Muscle layer of colon (tissue), 2 donors: ENCODE measurements at regions not wholly inside any gene's neighbourhood (a gene's known extent, or its start where the extent isn't known, plus 50 kb on each side); places are given as distances from the start of the nearest gene placed in this dataset.
"Not testable (repeated sequence)": the region's sequence is repeated elsewhere in the genome, so short reads cannot be mapped to it uniquely, and the experiment has no call there.

Source experiments
- H3K27ac ChIP-seq: one replicate; pipeline ENCODE4 v1.7.0; 2013; ENCODE audit warnings: low read depth, mild to moderate bottlenecking, low read length, moderate library complexity
- H3K27me3 ChIP-seq, 2 donors: one replicate each; pipeline ENCODE4 v1.7.0; 2013; ENCODE audit warnings: low read length in 2 of 2, mild to moderate bottlenecking in 2 of 2; ENCODE audit not compliant: insufficient read depth in 2 of 2, control insufficient read depth in 1 of 2
- H3K36me3 ChIP-seq: one replicate; pipeline ENCODE4 v1.7.0; 2013; ENCODE audit warnings: mild to moderate bottlenecking, low read length; ENCODE audit not compliant: insufficient read depth
- H3K4me1 ChIP-seq: one replicate; pipeline ENCODE4 v1.7.0; 2013; ENCODE audit warnings: mild to moderate bottlenecking, low read length; ENCODE audit not compliant: insufficient read depth
- H3K4me3 ChIP-seq, 2 donors: one replicate each; pipeline ENCODE4 v1.7.0; 2013; ENCODE audit warnings: low read length in 2 of 2, low read depth in 1 of 2, mild to moderate bottlenecking in 1 of 2, moderate library complexity in 1 of 2
- H3K9ac ChIP-seq: one replicate; pipeline ENCODE4 v1.7.0; 2013; ENCODE audit warnings: low read length
- H3K9me3 ChIP-seq: one replicate; pipeline ENCODE4 v1.7.0; 2013; ENCODE audit warnings: mild to moderate bottlenecking, low read length
- donor health status: abdominal sarcoma.
- donor health status: Adenocarcinoma of cecum.

GRCh38 chr1:220966041-220966440, 86.8 kb downstream of the HLX start:
- no peaks in the 10 kb centered on the region for H3K9me3 ChIP-seq
- H3K9ac ChIP-seq = no peak overlapping the region
- H3K27me3 ChIP-seq = no peaks in the 10 kb centered on the region
- no peak overlapping the region for H3K27ac ChIP-seq
- no peak overlapping the region for H3K4me3 ChIP-seq
- H3K4me1 ChIP-seq = peaks cover 7% of the 10 kb centered on the region
- H3K36me3 ChIP-seq = no peaks in the 10 kb centered on the region

GRCh38 chr1:220966473-220966872, 87.2 kb downstream of the HLX start:
- no peaks in the 10 kb centered on the region for H3K36me3 ChIP-seq
- no peak overlapping the region for H3K9ac ChIP-seq
- H3K4me3 ChIP-seq = no peak overlapping the region
- H3K27me3 ChIP-seq = no peaks in the 10 kb centered on the region
- H3K9me3 ChIP-seq = no peaks in the 10 kb centered on the region
- peaks cover 7% of the 10 kb centered on the region for H3K4me1 ChIP-seq
- H3K27ac ChIP-seq = no peak overlapping the region

GRCh38 chr1:220966881-220967611, 87.8 kb downstream of the HLX start:
- H3K27me3 ChIP-seq = no peaks in the 10 kb centered on the region
- H3K27ac ChIP-seq = no peak overlapping the region
- peaks cover 7% of the 10 kb centered on the region for H3K4me1 ChIP-seq
- H3K9me3 ChIP-seq = no peaks in the 10 kb centered on the region
- no peaks in the 10 kb centered on the region for H3K36me3 ChIP-seq
- H3K9ac ChIP-seq = no peak overlapping the region
- H3K4me3 ChIP-seq = no peak overlapping the region

GRCh38 chr1:220967911-220968310, 88.7 kb downstream of the HLX start:
- Histone ChIP-seq H3K4me1 (peaks cover 7% of the 10 kb centered on the region), H3K9ac (no peak overlapping the region), H3K27ac (no peak overlapping the region), H3K27me3 (no peaks in the 10 kb centered on the region), H3K36me3 (no peaks in the 10 kb centered on the region), H3K9me3 (no peaks in the 10 kb centered on the region), H3K4me3 (no peak overlapping the region)

GRCh38 chr1:220969281-220969680, 90.0 kb downstream of the HLX start:
- not testable (repeated sequence) for H3K9ac ChIP-seq, H3K9me3 ChIP-seq, H3K27me3 ChIP-seq, H3K4me3 ChIP-seq, H3K27ac ChIP-seq, H3K36me3 ChIP-seq, H3K4me1 ChIP-seq

- no peak overlapping the region for H3K4me3 ChIP-seq
- H3K9ac ChIP-seq = no peak overlapping the region
- H3K9me3 ChIP-seq = no peaks in the 10 kb centered on the region
- H3K27ac ChIP-seq = no peak overlapping the region
- H3K36me3 ChIP-seq = no peaks in the 10 kb centered on the region
- no peaks in the 10 kb centered on the region for H3K27me3 ChIP-seq
- H3K4me1 ChIP-seq = peaks cover 7% of the 10 kb centered on the region
Measured at GRCh38 chr1:220970311-220970710, 91.1 kb downstream of the HLX start.

- H3K9me3 ChIP-seq = no peaks in the 10 kb centered on the region
- peaks cover 7% of the 10 kb centered on the region for H3K4me1 ChIP-seq
- no peaks in the 10 kb centered on the region for H3K27me3 ChIP-seq
- H3K9ac ChIP-seq = no peak overlapping the region
- H3K36me3 ChIP-seq = no peaks in the 10 kb centered on the region
- H3K27ac ChIP-seq = no peak overlapping the region
- H3K4me3 ChIP-seq = no peak overlapping the region
Measured at GRCh38 chr1:220971221-220971620, 92.0 kb downstream of the HLX start.

- no peak overlapping the region for H3K27ac ChIP-seq
- no peaks in the 10 kb centered on the region for H3K27me3 ChIP-seq
- no peak overlapping the region for H3K4me3 ChIP-seq
- no peak overlapping the region for H3K9ac ChIP-seq
- H3K36me3 ChIP-seq = no peaks in the 10 kb centered on the region
- H3K9me3 ChIP-seq = no peaks in the 10 kb centered on the region
- H3K4me1 ChIP-seq = peaks cover 7% of the 10 kb centered on the region
Measured at GRCh38 chr1:220974431-220974830, 95.2 kb downstream of the HLX start.

GRCh38 chr1:220976390-220976789, 97.1 kb downstream of the HLX start:
- Histone ChIP-seq H3K27me3 (no peaks in the 10 kb centered on the region), H3K27ac (no peak overlapping the region), H3K4me1 (no peaks in the 10 kb centered on the region), H3K9ac (no peak overlapping the region), H3K9me3 (no peaks in the 10 kb centered on the region), H3K36me3 (no peaks in the 10 kb centered on the region), H3K4me3 (no peak overlapping the region)

GRCh38 chr1:220979371-220979770, 100.1 kb downstream of the HLX start:
- Histone ChIP-seq H3K4me1 (no peaks in the 10 kb centered on the region), H3K4me3 (no peak overlapping the region), H3K9ac (no peak overlapping the region), H3K36me3 (no peaks in the 10 kb centered on the region), H3K9me3 (no peaks in the 10 kb centered on the region), H3K27ac (no peak overlapping the region), H3K27me3 (no peaks in the 10 kb centered on the region)

- Histone ChIP-seq H3K27ac (no peak overlapping the region), H3K4me3 (no peak overlapping the region), H3K36me3 (no peaks in the 10 kb centered on the region), H3K27me3 (no peaks in the 10 kb centered on the region), H3K9ac (no peak overlapping the region), H3K4me1 (no peaks in the 10 kb centered on the region), H3K9me3 (no peaks in the 10 kb centered on the region)
Measured at GRCh38 chr1:220982686-220983085, 103.4 kb downstream of the HLX start.

GRCh38 chr1:220983877-220984635, 104.8 kb downstream of the HLX start:
- no peaks in the 10 kb centered on the region for H3K27me3 ChIP-seq
- H3K36me3 ChIP-seq = no peaks in the 10 kb centered on the region
- H3K27ac ChIP-seq = no peak overlapping the region
- H3K4me3 ChIP-seq = no peak overlapping the region
- no peaks in the 10 kb centered on the region for H3K4me1 ChIP-seq
- H3K9ac ChIP-seq = no peak overlapping the region
- H3K9me3 ChIP-seq = no peaks in the 10 kb centered on the region
